GM21619 (cell line): ENCODE measurements at regions not wholly inside any gene's neighbourhood (a gene's known extent, or its start where the extent isn't known, plus 50 kb on each side); places are given as distances from the start of the nearest gene placed in this dataset.

Experiments
- ATAC-seq: cut with Tn5 transposase; IDR thresholded peaks from one replicate; pipeline ENCODE4 v1.9.1; 2021; ENCODE audit not compliant: unreplicated experiment

DNA sequence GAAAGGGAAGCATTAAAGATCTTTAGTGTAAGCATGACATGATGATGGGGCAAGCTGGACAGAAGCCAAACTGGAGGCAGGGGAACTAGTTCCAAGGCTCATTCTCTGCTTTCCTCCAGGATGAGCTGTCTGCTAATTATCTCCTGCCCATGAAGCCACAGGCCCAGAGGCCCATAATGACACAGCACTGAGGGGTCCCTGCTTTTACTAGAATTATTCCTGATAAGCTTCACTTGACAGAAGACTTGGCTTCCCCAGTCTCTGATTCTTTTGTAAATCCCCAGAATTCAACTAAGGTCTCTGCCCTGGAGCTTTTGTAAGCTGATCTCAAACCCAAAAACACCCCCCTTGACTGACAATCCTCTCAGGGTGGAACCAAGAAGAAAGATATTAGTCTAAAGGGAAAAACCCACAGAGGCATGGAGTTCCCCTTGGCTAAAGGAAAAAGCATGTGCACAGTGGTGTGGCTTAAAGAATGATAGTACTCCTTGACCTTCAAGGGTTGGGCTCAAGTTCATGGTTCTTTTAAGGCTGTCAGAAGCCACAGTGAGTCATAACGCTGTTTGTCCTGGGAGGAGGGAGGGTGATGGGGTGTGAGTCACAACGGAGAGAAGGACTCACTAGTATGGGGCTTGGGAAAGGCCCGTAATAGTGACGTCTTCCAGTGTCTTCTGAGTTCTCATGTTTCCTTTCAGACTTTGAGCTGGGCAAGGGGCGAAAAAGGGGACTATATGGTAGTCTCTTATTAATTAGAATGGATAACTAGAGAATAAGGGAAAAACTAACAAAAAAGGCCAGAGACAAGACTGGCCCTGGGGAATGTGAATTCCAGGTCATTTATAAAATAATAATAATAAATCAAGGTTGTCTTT is 146.0 kb upstream of the CPEB2 start:
- peak; percentile 97 for ATAC-seq

GRCh38 chr4:14856934-14857235 is 145.4 kb upstream of the CPEB2 start:
- no peak for ATAC-seq

GRCh38 chr4:14857475-14857874 is 144.8 kb upstream of the CPEB2 start:
- no peak for ATAC-seq

GRCh38 chr4:14857981-14858380 is 144.3 kb upstream of the CPEB2 start:
- ATAC-seq: no peak

- ATAC-seq: no peak
Measured at GRCh38 chr4:14862891-14863290, 139.4 kb upstream of the CPEB2 start.

GRCh38 chr4:14863418-14864364 is 138.6 kb upstream of the CPEB2 start:
- ATAC-seq: no peak

DNA sequence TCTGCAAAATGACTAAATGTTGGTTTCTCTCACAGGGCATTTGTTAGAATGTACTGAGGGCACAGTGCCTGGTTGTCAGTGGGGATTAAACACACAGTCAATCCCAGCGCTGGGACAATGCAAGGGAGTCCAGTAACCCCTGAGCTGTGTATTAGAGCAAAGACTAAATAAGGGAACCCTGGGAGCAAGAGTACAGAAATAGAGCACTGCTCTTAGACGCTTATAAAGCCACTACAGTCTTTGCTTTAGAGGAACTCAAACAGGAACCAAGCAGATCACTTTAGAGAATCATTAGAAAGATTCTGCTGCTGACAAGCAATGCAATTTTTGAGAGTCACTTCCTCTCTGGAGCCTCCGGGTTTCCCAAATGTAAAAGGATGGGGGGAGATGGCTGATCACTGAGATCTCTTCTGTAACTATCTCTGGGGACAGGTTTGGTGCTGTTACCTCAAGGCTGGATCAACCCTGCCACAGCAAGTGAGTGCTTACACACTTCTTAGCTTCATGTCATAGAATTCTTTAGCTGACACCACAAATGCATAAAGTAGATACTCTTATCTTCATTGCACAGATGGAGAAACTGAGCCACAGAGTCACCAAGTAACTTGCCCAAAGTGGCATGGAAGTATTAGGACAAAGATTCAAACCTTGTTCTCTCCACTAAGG is 137.8 kb upstream of the CPEB2 start:
- no peak for ATAC-seq

GRCh38 chr4:14865031-14865366 is 137.3 kb upstream of the CPEB2 start:
- ATAC-seq: no peak

DNA sequence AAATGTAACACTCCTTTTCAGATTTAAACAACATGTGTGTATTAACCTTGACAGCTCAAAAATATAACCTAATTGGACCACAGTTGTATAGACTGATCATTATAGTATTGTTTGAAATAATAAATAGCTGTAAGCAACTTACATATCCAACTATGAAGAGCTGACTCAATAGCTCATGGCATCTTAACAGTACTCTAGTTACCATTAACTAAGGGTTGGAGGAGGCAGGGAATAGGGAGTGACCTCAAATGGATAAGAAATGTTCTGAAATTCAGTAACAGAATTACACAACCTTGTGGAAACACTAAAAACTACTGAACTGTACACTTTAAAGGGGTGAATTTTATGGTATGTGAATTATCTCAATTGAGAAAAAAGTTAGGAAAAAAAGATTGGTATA is 136.5 kb upstream of the CPEB2 start:
- no peak for ATAC-seq

DNA sequence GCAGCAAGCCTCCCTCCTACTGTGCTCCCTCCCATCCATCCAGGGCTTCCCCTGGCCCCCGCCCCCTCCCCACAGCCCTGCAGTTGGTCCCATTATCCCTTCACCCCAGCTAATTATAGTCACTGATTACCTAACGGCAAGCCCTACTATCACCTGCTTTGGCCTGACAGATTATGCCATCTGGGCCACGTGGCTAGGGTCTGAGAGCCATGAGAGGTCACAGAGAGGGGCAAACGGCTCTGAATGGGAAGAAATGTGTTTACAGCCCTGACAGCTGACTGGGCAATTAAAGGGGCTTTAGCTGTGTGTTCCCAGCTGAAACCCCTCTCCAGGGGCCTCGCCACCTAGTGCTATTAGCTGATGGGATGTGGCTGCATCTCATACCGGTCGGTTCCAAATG is 134.4 kb upstream of the CPEB2 start:
- no peak for ATAC-seq

GRCh38 chr4:14868426-14869395 is 133.6 kb upstream of the CPEB2 start:
- peak; percentile 43 for ATAC-seq

DNA sequence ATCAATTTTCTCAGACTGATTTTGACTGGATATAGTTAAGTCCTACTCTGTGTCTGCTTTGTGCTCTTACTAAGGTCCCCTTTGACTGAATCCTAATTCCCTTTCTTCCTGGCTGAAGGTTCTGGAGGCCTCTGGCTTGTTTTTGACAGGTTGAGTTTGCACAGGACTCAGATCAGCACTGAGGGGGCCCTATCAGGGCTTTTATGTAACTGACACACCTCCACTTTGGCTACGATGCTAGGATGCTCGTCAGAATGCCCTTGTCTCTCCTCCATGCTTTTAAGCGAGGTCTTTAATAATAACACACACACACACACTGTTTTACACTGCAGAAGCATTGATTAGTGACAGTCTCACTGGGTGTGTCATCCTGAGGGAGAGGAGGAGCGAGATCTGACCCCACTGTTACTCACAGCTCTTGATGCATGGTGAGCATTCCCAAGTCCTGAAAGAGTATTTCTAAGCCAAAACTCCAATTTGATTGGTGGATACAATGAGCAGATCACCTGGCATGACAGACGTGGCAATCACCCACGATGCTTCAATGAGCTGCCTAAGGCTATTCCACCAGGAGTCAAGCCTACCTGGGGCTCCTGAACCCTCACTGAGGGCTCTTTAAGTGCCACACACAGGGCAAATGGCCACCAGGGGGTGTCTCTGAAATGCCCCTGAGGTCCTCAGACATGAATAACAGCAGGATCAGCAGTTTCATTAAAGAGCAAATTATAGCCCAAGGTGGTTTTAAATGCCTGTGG is 130.4 kb upstream of the CPEB2 start:
- no peak for ATAC-seq

GRCh38 chr4:14874990-14875389 is 127.3 kb upstream of the CPEB2 start:
- peak; percentile 58 for ATAC-seq

GRCh38 chr4:14877246-14878225 is 124.7 kb upstream of the CPEB2 start:
- peak; percentile 46 for ATAC-seq

GRCh38 chr4:14878681-14879080 is 123.6 kb upstream of the CPEB2 start:
- ATAC-seq: no peak

DNA sequence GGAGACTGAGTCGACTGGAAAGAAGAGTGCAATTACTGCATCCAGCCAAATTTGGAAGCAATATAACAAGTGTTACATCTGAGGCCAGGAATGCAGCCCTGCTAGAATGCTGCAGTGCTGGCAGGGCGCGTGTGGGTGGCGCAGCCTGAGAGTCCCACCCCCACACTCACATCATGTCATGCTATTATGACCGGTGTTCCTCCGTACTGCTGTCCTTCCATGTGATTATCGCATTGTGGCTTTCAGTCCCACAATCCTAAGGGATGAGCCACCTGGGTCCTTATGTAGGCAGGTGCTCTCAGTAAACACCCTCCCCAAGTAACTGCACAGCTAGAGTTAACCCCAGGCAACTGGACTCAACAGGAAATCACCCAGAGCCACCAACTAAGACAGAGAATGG is 122.6 kb upstream of the CPEB2 start:
- no peak for ATAC-seq

GRCh38 chr4:14880805-14881204 is 121.5 kb upstream of the CPEB2 start:
- no peak for ATAC-seq

DNA sequence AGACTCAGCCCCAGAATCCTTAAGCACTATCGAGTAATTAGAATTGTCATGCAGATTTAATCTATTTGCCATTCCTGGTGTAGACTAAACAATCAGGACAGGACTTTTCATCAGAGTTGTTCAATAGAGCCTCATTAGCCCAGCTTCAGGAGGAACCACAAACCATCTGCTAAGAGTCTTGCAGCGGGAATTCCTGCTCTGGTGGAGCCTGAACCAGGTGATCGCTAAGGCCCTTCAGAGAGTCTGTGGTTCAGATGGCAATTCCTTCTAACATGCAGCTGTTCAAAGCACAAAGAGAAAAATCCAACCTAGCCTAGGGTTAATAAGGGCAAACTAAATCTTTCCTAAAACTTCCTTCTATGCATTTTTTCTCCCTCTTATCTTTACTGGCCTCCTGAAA is 119.1 kb upstream of the CPEB2 start:
- ATAC-seq: no peak

- ATAC-seq: no peak
Measured at GRCh38 chr4:14883661-14884060, 118.6 kb upstream of the CPEB2 start.
